ENCODE measurements at regions not wholly inside any gene's neighbourhood (a gene's known extent, or its start where the extent isn't known, plus 50 kb on each side); places are given as distances from the start of the nearest gene placed in this dataset.

DNA sequence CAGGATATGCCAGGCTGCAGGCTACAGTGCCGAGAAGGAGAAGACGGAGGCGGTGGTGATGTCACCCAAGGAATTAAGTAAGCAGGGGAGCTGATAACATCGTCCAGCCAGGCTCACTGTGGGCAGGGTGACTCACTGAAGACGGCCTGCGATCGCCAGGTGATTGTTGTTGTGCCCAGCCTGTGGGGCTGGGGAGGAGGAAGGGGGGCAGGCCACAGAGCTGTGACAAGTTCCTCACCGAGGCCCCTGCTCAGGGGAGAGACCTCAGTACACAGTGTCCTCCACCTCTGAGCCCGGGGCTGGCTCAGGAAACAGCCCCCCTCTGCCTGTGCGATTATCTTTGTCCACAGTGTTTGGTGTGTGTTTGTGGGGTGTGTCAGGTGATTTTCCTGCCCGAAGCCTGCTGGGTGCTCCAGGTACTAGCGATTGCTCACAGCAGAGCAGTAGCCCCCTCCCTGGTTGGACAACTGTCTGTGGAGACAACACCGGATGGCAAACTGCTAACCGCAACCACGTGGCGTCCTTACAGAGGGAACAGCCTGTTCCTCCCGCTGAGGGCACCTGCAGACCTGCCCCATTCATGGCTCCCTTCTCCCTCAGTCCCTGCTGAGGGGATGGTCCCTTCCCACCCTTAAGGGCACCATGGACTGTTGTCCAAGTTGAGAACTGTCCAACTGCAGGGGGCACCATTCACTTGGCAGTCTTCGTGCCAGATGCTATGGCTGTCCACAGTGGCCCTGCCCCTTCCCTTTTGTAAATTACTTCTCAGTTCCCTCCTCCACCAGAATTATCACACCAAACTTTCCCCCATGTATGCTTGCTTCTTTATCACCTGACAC lies 95.1 kb downstream of the ZFP36L2 start:
- TF ChIP-seq, protein P1, sequence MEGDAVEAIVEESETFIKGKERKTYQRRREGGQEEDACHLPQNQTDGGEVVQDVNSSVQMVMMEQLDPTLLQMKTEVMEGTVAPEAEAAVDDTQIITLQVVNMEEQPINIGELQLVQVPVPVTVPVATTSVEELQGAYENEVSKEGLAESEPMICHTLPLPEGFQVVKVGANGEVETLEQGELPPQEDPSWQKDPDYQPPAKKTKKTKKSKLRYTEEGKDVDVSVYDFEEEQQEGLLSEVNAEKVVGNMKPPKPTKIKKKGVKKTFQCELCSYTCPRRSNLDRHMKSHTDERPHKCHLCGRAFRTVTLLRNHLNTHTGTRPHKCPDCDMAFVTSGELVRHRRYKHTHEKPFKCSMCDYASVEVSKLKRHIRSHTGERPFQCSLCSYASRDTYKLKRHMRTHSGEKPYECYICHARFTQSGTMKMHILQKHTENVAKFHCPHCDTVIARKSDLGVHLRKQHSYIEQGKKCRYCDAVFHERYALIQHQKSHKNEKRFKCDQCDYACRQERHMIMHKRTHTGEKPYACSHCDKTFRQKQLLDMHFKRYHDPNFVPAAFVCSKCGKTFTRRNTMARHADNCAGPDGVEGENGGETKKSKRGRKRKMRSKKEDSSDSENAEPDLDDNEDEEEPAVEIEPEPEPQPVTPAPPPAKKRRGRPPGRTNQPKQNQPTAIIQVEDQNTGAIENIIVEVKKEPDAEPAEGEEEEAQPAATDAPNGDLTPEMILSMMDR (IDR thresholded peaks at IDR 0.05; ENCODE audit: low read depth, low read length): peak; percentile 87
- TF ChIP-seq EZH2phosphoT487 (IDR thresholded peaks at IDR 0.05; ENCODE audit: low read depth): no peak
